GM12874 (cell line): ENCODE measurements at regions not wholly inside any gene's neighbourhood (a gene's known extent, or its start where the extent isn't known, plus 50 kb on each side); places are given as distances from the start of the nearest gene placed in this dataset.

ENCODE experiments used
- TF ChIP-seq, protein P1 (sequence below): IDR thresholded peaks from 2 replicates; pipeline ENCODE4 v1.5.1; 2011; ENCODE audit warnings: low read depth, mild to moderate bottlenecking, control low read depth, low read length, moderate library complexity; ENCODE audit not compliant: insufficient read depth

DNA sequence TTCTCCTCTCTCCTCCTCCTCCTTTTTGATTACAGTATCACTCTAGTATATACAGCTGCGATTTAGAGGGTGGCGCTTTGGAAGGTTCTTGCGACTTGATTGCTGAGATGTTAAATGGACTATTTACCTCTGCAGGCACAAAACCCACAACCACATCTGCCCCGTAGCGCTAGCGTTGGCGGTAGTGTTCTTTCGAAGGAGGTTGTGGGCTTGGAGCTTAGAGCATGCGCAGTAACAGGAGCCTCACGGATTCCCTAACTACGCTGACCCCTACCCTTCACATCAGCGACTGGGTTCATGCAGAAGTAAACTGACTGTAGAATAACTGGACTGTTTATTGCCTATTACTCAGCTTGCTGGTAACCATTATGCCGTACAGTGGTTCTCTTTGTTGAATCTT, 58.0 kb downstream of the CGGBP1 start:
- TF ChIP-seq, protein P1, sequence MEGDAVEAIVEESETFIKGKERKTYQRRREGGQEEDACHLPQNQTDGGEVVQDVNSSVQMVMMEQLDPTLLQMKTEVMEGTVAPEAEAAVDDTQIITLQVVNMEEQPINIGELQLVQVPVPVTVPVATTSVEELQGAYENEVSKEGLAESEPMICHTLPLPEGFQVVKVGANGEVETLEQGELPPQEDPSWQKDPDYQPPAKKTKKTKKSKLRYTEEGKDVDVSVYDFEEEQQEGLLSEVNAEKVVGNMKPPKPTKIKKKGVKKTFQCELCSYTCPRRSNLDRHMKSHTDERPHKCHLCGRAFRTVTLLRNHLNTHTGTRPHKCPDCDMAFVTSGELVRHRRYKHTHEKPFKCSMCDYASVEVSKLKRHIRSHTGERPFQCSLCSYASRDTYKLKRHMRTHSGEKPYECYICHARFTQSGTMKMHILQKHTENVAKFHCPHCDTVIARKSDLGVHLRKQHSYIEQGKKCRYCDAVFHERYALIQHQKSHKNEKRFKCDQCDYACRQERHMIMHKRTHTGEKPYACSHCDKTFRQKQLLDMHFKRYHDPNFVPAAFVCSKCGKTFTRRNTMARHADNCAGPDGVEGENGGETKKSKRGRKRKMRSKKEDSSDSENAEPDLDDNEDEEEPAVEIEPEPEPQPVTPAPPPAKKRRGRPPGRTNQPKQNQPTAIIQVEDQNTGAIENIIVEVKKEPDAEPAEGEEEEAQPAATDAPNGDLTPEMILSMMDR, result no peak

DNA sequence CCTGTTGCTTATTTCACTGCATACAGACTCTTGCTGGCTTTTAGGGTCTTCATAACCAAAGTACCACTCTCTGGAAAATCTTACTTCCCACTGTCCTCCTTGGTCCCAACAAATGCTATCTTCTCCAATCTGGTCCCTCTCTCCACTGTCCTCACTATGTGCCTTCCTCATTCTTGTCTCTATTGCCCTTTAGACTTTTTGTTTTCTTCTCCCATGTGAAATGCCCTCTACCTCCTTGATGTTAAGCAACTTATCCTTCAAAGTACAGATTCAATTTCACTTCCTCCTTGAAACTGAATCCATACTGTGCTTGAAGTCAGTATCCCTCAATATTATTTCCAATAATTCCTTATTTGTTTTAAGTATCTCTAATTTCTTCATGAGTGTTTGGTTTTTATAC, 60.8 kb downstream of the CGGBP1 start:
- TF ChIP-seq, protein P1, result no peak

DNA sequence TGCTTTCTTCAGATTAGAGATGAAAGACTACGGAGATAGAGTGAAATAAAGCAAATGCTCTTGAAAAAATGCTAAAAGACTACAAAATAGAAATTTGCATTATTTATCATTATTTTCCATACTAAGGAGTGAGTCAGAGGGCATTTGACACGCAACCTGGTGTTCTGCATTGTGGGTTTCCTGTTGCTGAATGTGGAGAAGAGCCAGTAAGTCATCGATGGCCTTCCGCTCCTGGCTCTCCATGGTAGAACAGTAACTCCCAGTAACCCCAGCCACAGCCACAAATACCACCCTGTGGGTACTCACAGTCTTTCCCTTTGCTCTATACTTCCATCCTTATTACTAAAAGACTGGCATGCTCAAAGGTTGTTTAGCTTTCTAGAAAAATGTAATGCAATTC, 61.5 kb downstream of the CGGBP1 start:
- TF ChIP-seq, protein P1, result no peak

DNA sequence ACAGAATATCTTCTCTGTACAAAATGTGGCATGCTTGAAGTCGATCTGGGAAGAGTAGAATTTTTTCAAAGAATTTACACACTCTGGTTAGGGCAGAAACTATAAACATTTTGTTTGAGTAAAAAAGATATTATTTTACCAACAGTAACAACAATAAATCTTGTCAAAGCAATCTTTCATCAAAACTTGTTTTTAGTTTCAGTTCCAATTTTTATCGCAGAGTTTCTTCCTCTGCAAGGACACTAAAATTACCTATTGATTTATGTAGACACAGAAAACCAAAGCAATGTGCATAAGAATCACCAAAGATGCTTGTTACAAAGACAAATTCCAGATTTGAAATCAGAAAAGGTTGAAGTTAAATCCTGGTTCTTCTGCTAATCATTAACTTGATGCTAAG, 61.9 kb downstream of the CGGBP1 start:
- TF ChIP-seq, protein P1, result no peak

DNA sequence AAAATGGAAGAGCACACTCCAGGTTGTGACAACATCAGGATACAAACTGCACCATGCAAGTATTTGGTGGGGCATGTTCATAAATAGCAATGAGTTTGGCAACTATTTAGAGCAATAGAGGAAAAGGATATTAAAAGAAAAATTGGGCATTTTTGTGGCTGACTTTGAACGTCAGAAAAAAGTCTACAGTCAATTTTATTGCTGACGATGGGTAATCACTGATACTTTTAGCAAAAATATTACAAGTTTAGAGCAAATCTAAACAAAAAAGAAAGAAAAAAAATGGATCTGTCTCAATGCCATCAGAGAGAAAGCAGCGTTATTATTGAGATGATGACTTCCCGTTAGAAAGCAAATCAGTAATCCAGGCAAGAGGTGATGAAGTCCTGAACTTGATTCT, 65.2 kb downstream of the CGGBP1 start:
- TF ChIP-seq, protein P1, result no peak

DNA sequence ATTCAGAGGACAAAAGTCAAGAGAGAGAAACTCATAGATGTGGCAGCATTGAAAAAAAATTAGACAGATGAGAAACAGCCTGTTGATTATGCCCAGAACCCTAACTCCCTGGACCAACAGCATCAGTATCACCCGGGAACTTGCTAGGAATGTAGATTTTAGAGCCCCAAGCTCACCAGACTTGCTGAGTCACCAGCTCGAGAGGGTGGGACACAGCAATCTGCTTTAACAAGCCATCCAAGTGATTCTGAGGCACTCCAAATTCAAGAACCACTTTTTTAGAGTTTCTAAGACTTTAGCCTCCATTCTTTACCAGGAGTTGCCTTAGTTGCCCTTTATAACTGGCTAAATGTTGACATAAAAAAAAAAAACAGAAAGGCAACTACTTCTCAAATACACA, 70.9 kb downstream of the CGGBP1 start:
- TF ChIP-seq, protein P1, result no peak

DNA sequence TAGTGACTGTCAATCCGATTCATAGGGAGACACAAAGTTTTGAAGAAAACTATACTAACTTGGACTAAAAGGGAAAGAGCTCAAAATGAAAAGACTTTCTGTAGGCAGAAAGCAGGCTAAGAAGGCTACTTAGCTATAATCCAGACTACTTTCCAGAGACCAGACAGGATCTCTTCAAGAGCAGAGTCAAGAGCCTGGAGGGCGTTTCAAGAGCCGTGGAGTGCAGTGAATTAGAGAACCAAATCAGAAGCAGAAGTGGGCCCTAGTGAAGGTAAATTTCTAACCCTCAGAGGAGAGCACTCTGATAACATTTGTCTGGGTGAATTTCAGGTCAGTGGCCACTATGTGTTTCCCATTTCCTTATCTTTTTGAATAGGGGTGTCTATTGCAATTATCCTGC, 76.4 kb downstream of the CGGBP1 start:
- TF ChIP-seq, protein P1, result no peak

DNA sequence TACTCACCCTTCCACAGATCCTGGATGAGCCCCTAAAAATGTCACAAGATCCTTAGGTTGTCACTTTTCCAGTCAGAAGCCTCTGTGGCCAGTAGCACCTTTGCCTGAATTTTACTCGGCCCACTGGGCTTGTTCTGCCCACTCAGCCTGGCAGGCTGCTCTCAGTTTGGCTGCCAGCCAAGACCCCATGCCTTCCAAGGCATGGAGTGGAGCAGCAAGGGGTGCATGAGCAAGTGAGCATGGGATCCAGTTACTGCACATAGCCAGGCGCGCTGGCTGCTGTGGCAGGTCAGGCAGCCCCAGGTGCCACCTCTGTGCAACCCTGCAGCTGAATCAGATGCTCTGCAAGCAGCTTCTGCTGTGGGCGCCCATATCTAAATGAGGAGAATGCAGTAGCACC, 79.3 kb downstream of the CGGBP1 start:
- TF ChIP-seq, protein P1, result no peak
